T follicular helper cell (primary cell): ENCODE measurements at regions not wholly inside any gene's neighbourhood (a gene's known extent, or its start where the extent isn't known, plus 50 kb on each side); places are given as distances from the start of the nearest gene placed in this dataset.
A peak's percentile ranks its signal among the peaks of the same experiment; 100 is the strongest.
"Not testable (repeated sequence)": the region's sequence is repeated elsewhere in the genome, so short reads cannot be mapped to it uniquely, and the experiment has no call there.

Source experiments
- DNase-seq: peaks from one replicate; pipeline ENCODE4 v3.0.0-alpha.2; 2020; ENCODE audit warnings: low read depth

DNA sequence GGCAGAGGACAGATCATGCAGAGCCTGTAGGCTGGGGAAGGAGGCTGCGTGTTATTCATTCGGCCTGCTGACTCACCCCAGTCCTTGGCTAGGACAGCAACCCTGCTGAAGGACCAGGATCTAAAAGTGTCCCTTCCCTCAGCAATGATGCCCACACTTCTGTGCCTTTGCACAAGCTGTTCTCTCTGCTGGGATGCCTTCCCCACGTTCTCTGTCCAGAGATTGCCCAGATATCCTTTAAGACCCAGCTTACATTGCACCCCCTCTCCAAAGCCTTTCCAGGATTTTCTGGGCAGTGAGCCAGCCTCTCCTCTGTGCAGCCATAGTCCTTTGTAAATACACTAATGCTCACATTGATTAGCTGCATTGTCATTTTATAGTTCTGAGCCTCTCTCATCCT, 99.3 kb upstream of the CHD6 start:
- no peak for DNase-seq

- no peak for DNase-seq
These were observed 98.7 kb upstream of the CHD6 start for GRCh38 chr20:41716911-41717310.

- no peak for DNase-seq
These were observed 98.3 kb upstream of the CHD6 start for GRCh38 chr20:41716436-41716835.

GRCh38 chr20:41715526-41715925, 97.3 kb upstream of the CHD6 start:
- no peak for DNase-seq

- DNase-seq, result no peak
These were observed 95.9 kb upstream of the CHD6 start for GRCh38 chr20:41714030-41714429.

GRCh38 chr20:41704896-41705295, 86.7 kb upstream of the CHD6 start:
- DNase-seq, result no peak

DNA sequence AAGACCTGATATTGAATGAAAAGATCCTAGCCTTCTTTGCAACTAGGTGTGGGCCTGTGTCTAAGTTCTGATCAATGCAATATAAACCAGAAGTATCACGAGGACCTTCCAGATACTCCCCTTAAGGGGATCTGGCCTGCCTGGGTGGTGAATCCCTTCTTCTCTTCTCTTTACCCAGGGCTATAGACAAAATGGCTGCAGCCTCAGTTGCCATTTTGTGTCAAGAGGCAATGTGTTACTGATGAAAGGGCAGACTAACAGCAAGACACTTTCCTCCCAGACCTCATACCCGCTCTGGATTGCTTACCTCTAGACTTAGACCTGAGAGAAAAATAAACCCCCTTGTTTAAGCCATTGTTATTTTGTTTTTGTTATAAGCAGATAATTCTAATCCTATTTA, 84.5 kb upstream of the CHD6 start:
- no peak for DNase-seq

- DNase-seq, result no peak
These were observed 83.6 kb upstream of the CHD6 start for GRCh38 chr20:41701588-41702348.

- DNase-seq, result not testable (repeated sequence)
These were observed 81.5 kb upstream of the CHD6 start for GRCh38 chr20:41699673-41700072.

DNA sequence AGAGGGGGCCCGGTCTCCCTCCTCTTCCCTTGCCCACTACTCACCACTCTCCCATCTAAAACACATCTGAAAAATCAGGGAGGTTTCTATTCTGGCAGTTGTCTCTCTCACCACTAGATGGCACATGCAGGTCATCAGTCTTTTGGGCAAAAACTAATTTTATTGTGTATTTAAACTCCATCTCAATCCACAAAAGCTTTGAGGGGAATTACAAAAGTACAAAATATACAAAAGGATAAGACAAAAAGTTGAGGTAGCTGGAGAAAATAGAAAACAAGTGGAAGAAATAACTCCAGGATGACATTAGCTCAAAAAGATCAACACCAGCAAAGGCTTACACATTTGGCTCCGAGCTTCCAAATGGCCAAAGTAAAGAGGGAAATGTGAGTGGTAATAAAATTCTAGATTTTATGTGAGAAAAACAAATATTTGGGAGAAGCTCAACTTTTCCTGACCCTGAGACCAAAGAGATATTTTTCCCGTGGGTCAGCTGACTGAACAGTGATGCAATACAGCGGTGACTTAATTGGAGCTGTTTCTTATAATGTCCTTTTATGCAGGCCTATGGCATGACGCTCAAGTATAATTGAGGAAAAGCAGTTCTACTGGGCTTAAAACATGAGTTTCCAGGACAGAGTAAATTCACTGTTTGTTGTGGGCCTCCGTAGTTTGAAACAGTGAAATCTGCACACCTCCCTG, 79.8 kb upstream of the CHD6 start:
- DNase-seq, result no peak

DNA sequence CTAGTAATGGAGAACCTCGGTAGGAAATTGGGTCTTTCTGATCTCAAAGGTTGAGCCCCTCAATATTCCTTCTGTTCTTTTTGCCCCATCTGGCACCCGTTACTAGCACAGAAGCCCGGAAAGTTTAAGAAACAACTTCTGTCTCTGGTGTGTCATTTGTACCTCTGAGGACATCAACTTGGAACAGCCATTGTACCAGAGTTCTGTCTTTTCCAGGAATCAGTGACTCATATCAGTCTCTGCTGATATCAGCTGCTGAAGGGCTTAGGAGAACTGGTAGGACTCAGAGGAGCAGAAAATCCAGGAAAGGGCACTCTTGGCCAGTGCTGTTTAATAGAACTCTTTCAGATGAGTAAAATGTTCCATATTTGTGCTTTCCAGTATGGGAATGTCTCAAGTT, 78.3 kb upstream of the CHD6 start:
- DNase-seq, result no peak

DNA sequence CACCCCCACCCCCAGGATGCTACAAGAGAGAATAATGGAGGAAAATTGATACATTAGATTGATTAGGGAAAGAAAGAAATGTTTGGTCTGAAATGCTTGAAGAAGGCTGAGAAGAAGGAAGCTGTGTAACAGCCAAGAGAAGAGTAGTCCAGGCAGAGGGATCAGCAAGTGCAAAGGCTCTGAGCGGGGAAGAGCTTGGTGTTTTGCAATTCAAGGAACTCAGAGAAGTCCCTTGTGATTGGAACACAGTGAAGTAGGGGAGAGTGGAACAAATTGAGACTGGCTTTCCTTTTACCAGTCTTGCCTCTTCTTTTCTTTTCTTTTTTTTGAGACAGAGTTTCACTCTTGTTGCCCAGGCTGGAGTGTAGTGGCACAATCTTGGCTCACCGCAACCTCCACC, 76.6 kb upstream of the CHD6 start:
- DNase-seq, result no peak

- peak; percentile 67 for DNase-seq
These were observed 75.2 kb upstream of the CHD6 start for GRCh38 chr20:41693136-41693979.

DNA sequence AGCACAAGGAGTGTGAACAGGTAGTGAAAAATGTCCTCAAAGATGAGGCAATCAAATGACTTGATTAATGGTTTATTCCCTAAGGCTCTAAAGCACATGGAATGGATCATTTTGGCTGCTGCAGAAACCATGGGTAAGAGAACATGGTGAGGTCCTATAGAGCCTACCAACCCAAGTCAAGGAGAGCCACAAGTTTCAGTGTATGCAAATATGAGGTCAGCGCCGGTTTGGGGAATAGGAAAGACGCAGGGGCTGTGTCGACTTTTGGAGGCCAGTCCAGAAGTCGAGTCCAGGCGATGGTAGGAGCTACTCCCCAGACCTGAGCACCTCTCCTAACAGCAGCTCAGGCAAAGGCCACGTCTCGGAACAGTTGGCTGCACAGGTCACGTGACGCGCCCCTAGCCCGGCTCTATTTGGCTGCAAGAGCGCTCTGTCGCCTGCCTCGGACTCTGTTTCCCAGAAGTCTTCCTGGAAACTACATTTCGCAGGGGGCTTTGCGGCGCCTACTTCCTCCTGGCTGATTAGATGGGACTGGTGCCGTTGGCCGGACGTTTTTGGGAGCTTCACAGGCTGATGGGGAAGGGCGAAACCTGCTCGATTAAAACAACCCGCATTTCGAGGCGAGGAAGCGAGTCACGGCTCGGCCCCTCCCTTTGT, 74.4 kb upstream of the CHD6 start:
- peak; percentile 58 for DNase-seq

- DNase-seq, result no peak
These were observed 73.3 kb upstream of the CHD6 start for GRCh38 chr20:41691443-41691842.

DNA sequence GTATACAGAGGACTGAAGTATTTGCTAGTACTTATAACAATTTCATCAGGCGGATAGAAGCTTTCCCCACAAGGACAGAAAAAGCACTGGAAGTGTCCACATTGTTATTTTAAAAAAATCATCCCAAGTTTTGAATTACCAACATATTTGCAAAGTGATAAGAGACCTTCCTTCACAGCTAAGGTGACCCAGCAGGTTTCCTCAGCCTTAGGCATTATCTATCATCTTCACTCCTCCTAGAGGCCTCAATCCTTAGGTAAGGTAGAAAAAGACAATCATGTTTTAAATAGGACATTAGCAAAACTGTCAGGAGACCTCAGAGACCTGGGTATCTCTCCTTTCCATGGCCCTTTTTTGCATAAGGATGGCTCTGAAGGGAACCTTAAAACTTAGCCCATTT, 72.5 kb upstream of the CHD6 start:
- no peak for DNase-seq

- DNase-seq, result no peak
These were observed 68.8 kb upstream of the CHD6 start for GRCh38 chr20:41686961-41687360.

GRCh38 chr20:41685145-41685544, 67.0 kb upstream of the CHD6 start:
- not testable (repeated sequence) for DNase-seq

DNA sequence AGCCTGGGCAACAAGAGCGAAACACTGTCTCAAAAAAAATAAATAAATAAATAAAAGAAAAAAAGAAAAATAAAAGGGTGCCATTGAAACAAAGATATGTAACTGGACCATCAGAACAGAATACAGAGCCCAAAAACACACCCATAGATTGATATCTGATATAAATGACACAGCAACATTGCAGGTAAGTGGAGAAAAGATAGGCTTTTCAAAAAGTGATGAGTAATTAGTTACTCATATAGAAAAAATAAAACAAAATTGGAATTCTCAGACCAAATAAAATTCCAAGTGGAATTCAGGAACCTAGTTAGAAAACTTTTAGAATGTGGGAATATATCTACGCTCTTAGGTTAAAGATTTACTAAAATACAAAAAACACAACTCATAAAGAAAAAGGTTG, 60.6 kb upstream of the CHD6 start:
- DNase-seq, result no peak

- DNase-seq, result no peak
These were observed 54.1 kb upstream of the CHD6 start for GRCh38 chr20:41672282-41672681.

GRCh38 chr20:41671143-41671542, 53.0 kb upstream of the CHD6 start:
- DNase-seq, result no peak

- DNase-seq, result no peak
These were observed 52.5 kb upstream of the CHD6 start for GRCh38 chr20:41670631-41671030.
